H1 (cell line): ENCODE measurements at regions not wholly inside any gene's neighbourhood (a gene's known extent, or its start where the extent isn't known, plus 50 kb on each side); places are given as distances from the start of the nearest gene placed in this dataset.

Source experiments
- BCL11A ChIP-seq, 2 experiments: IDR thresholded peaks; one replicate each; pipeline ENCODE4 v1.6.1; 2011; ENCODE audit warnings: low read depth in 2 of 2, low read length in 2 of 2, mild to moderate bottlenecking in 2 of 2
- CHD7 ChIP-seq: fragments of 300-600 bp; sonication (generic); IDR thresholded peaks from 2 replicates; pipeline ENCODE4 v1.7.1; 2012; ENCODE audit warnings: low read length, moderate library complexity, mild to moderate bottlenecking, inconsistent platforms; ENCODE audit not compliant: insufficient replicate concordance
- CREB1 ChIP-seq: IDR thresholded peaks from 2 replicates; pipeline ENCODE4 v1.6.1; 2012; ENCODE audit warnings: inconsistent platforms
- EGR1 ChIP-seq: IDR thresholded peaks from 2 replicates; pipeline ENCODE4 v1.6.1; 2011; ENCODE audit warnings: low read depth, low read length, borderline replicate concordance
- GABPA ChIP-seq: IDR thresholded peaks from 2 replicates; pipeline ENCODE4 v1.6.1; 2011; ENCODE audit warnings: mild to moderate bottlenecking, low read length, moderate library complexity, borderline replicate concordance; ENCODE audit not compliant: insufficient read depth
- JUN ChIP-seq: IDR thresholded peaks from 2 replicates; pipeline ENCODE4 v1.6.1; 2011; ENCODE audit warnings: low read depth, mild to moderate bottlenecking, improper control_type of control experiment, low read length
- NANOG ChIP-seq: IDR thresholded peaks from 2 replicates; pipeline ENCODE4 v1.6.1; 2011; ENCODE audit warnings: low read length, low read depth, mild to moderate bottlenecking, inconsistent platforms; ENCODE audit not compliant: insufficient read depth, poor library complexity, severe bottlenecking
- RXRA ChIP-seq: IDR thresholded peaks from 2 replicates; pipeline ENCODE4 v1.6.1; 2011; ENCODE audit warnings: low read depth, mild to moderate bottlenecking, low read length, moderate library complexity; ENCODE audit not compliant: insufficient read depth
- SAP30 ChIP-seq: fragments of 300-600 bp; sonication (generic); IDR thresholded peaks from 2 replicates; pipeline ENCODE4 v1.7.1; 2012; ENCODE audit warnings: low read length, moderate library complexity, mild to moderate bottlenecking, inconsistent platforms; ENCODE audit not compliant: insufficient read depth, insufficient replicate concordance
- TBP ChIP-seq: IDR thresholded peaks from 2 replicates; pipeline ENCODE4 v1.6.1; 2011; ENCODE audit warnings: low read depth, low read length, improper control_type of control experiment
- TEAD4 ChIP-seq: IDR thresholded peaks from 2 replicates; pipeline ENCODE4 v1.6.1; 2012; ENCODE audit warnings: low read depth, low read length, inconsistent platforms, mixed read lengths

- TF ChIP-seq CHD7 (no peak), TBP (no peak), TEAD4 (no peak), GABPA (no peak), JUN (no peak), CREB1 (no peak), EGR1 (no peak), SAP30 (no peak), RXRA (no peak), NANOG (no peak), BCL11A (IDR thresholded peaks at IDR 0.05; ENCODE audit: low read depth in 2 of 2, low read length in 2 of 2) (no peak)
These were observed 177.3 kb upstream of the STK26 start (continued) for GRCh38 chrX:131845771-131846170.
